Fibroblast of upper back skin (primary cell): ENCODE measurements at regions not wholly inside any gene's neighbourhood (a gene's known extent, or its start where the extent isn't known, plus 50 kb on each side); places are given as distances from the start of the nearest gene placed in this dataset.
"Not testable (repeated sequence)": the region's sequence is repeated elsewhere in the genome, so short reads cannot be mapped to it uniquely, and the experiment has no call there.

Experiments
- DNase-seq: peaks from one replicate; pipeline ENCODE4 v3.0.0-alpha.2; 2013

DNA sequence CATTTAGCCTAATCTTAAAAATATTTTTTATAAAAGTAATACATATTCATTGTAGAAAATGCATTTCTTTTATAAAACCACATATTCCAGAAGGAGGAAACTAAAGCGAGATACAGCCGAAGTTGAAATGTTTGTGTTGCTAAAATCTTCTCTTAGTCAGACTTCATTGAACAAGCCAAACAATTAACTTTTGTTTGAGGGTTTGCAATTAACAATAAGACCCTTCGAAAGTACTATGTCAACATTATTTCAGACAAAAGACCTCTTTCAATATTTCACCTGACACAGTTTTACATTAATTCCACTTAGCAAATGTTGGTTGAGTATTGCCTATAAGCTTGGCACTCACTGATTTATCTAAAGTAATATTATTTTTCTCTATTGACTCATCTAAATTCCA lies 354.0 kb upstream of the ADAMTS5 start:
- DNase-seq: no peak

GRCh38 chr21:27317601-27318000 lies 350.7 kb upstream of the ADAMTS5 start:
- not testable (repeated sequence) for DNase-seq

GRCh38 chr21:27315373-27315772 lies 348.5 kb upstream of the ADAMTS5 start:
- DNase-seq: no peak

DNA sequence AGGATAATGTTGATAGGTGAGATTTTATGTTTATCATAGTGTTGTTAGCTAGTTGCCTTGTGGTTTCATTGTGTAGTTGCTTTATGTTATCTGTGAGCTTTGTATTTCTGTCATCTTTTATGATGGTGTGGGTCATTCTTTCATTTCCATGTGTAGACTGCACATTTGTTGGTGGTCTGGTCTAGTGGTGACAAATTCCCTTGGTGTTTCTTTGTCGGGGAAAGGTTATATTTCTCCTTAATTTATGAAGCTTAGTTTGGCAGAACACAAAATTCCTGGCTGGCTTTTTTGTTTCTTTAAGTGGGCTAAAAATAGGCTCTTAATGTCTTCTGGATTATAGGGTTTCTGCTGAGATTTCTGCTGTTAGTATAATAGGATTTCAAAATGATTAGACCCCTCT lies 347.2 kb upstream of the ADAMTS5 start:
- peak; percentile 75 for DNase-seq

DNA sequence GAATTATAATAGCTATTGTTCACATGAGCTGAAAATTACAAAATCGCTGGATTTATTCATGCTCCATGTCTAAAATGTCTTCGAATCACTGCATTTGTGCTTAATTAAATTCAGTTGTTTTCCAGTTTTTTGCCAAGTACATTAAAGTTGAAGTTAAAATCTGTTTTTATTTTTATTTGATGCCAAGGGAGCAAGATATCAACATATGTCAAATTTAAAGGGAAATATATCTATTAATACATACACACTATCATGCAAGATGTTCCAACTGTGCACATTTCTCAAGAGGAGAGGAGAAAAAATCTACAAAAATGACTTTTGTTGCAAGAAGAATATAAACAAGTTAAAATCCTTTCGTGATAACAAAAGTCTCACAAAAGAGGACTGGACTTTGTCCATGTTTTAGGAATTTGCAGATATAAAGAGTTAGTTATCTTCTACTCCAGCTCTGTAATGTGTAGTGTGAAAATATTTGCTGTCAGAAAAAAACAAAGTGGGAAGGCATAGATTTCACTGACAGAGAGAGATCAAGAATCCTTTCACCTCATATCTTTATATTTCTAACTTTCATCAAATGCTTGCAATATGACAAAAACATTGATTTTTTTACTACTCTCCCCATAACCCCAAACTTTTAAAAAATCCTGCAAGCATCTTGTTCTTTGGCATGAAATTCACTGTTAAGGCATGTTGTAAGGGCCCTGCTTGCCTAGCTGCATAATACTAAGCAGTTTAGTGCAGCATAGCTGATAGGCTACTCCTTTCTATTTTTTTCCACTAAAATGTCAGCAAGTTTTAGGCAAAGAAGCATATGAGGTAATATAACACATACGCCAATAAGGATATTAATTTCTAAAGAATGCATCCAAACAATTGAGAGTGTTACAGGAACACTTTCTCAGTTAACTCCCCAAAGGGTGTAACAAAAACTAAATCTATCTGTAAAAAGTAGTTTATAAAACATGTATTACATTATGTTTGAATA lies 340.2 kb upstream of the ADAMTS5 start:
- DNase-seq: no peak

GRCh38 chr21:27306206-27306605 lies 339.3 kb upstream of the ADAMTS5 start:
- DNase-seq: no peak

GRCh38 chr21:27301220-27301619 lies 334.3 kb upstream of the ADAMTS5 start:
- peak; percentile 90 for DNase-seq

DNA sequence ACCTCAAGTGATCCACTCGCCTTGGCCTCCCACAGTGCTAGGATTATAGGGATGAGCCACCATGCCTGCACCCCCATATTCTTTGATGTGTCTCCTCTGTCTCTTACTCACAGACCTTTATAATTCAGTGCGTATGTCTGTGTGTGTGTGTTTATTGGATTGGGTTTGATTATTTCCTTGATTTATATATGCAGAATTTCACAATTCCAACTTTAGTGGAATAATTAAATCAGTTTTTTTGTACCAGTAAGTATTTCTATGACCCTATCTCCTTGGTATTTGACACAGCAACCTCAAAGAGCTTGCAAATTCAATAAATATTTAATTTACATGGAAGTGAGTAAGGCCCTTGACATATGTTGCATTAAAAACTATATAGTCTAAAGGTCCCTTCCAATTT lies 333.9 kb upstream of the ADAMTS5 start:
- peak; percentile 90 for DNase-seq

DNA sequence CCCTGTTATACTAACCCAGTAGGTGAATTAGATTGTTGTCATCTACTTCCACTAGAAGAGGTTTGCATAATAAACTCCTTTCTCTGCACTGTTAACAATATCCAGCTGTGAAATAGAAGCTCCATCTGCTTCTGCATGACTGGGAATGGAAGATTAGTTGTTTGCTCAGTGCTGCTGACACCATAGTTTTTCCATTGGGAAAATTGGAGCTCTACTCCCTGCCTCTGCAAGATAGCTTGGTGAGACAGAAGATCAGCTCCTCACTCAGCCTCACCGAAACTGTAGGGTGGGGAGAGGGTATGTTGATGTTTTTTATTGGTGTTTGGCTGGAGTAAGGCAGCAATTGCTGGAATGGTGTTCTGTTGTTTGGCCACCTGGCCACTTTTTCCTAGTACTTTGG lies 331.6 kb upstream of the ADAMTS5 start:
- DNase-seq: peak; percentile 30

- no peak for DNase-seq
Measured at GRCh38 chr21:27293239-27293638, 326.4 kb upstream of the ADAMTS5 start.

GRCh38 chr21:27292783-27293182 lies 325.9 kb upstream of the ADAMTS5 start:
- no peak for DNase-seq

- no peak for DNase-seq
Measured at GRCh38 chr21:27292229-27292628, 325.3 kb upstream of the ADAMTS5 start.

- peak; percentile 52 for DNase-seq
Measured at GRCh38 chr21:27291006-27291405, 324.1 kb upstream of the ADAMTS5 start.

- no peak for DNase-seq
Measured at GRCh38 chr21:27290028-27290427, 323.1 kb upstream of the ADAMTS5 start.

- DNase-seq: no peak
Measured at GRCh38 chr21:27286760-27287159, 319.9 kb upstream of the ADAMTS5 start.

- DNase-seq: peak; percentile 56
Measured at GRCh38 chr21:27277110-27277509, 310.2 kb upstream of the ADAMTS5 start.

- DNase-seq: peak; percentile 90
Measured at GRCh38 chr21:27275294-27275927, 308.5 kb upstream of the ADAMTS5 start.

DNA sequence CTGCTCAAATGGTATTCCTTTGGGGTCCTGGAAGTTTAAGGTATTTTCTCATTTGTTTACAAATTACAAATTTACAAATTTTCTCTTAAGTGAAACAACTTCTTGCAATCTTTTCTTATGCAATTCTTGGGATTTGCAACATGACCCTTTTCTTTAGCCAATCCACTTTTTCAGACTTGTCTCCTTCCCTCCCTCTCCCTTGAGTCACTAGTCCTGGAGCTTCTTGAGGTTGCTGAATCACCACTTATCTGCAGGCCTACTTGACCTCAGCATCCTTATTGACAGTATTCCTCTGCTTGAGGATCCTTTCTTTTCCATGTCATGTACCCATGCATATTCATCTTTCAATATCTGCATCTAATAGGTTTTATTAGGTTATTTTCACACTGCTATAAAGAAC lies 302.8 kb upstream of the ADAMTS5 start:
- DNase-seq: peak; percentile 91

- DNase-seq: peak; percentile 51
Measured at GRCh38 chr21:27268290-27268689, 301.4 kb upstream of the ADAMTS5 start.

DNA sequence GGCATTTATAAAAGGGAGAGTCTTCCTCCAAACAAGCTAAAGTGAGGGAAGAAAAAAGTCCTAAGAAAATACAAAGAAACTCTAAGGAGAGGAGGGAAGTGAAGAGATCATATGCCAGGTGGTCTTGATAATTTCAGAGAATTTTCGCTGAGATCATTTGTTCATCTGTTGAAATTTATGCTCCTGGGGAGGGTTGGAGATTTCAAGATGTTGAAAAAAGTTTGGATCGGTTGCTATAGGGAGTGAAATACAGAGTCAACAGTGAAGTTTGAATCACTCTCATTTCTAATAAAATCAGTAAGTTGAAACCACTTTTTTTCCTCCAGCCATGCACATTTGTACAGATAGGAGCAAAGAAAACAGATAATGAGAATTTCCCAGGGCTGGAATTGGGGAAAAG lies 299.1 kb upstream of the ADAMTS5 start:
- no peak for DNase-seq

DNA sequence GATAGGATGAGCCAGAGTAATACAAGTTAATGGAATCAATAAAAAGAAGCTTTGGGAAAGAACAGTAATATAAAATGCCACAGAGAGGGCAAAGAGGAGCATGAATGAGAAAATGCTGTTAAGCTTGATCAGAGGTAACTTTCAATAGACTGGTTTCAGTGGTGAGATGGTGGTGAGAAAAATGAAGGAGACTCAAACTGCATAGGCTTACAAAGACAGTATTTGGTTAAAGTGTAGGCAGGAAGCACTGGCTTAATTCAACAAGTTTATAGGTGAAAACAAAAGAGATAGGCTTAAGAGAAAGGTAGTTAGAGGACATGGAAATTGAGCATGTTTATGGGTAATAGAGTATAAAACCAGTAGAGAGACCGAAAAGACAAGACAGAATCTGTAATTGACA lies 298.6 kb upstream of the ADAMTS5 start:
- no peak for DNase-seq

GRCh38 chr21:27261676-27262075 lies 294.8 kb upstream of the ADAMTS5 start:
- no peak for DNase-seq

GRCh38 chr21:27260728-27261127 lies 293.8 kb upstream of the ADAMTS5 start:
- no peak for DNase-seq

GRCh38 chr21:27258742-27259448 lies 292.0 kb upstream of the ADAMTS5 start:
- no peak for DNase-seq
